GM19023 (cell line): ENCODE measurements at regions not wholly inside any gene's neighbourhood (a gene's known extent, or its start where the extent isn't known, plus 50 kb on each side); places are given as distances from the start of the nearest gene placed in this dataset.

Source experiments
- ATAC-seq: cut with Tn5 transposase; IDR thresholded peaks from one replicate; pipeline ENCODE4 v1.9.1; 2021; ENCODE audit warnings: mild to moderate bottlenecking, moderate library complexity; ENCODE audit not compliant: unreplicated experiment

DNA sequence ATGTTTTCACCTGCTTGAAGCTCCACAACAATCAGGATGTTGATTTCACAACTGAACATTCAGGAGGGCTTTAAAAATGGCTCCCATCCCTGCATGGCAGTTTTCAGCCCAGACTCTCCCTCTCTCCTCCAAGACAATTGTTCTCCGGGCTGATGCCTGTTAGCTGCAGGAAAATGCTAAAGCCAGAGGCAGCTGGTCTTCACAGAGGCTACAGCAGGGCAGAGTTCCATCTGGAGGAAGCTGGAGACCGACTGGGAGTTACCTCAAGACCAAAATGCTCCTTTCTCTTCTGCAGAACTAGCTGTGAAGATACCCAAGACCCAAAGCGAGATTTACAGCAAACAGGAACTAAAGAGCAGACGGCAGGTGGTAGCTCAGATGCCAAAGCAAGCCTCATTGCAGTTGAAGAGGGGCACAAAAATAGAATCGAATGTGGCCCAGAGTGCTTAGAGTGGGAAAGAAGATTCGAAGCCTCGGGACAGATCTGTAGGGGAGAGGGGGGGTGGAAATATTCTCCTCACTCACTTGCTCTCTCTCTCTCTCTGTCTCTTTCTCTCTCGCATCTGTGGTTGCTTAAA lies 423.6 kb downstream of the ZNF521 start:
- no peak for ATAC-seq

- no peak for ATAC-seq
Observed at GRCh38 chr18:24930478-24930877, 421.5 kb downstream of the ZNF521 start.

GRCh38 chr18:24930971-24931370 lies 421.0 kb downstream of the ZNF521 start:
- no peak for ATAC-seq

DNA sequence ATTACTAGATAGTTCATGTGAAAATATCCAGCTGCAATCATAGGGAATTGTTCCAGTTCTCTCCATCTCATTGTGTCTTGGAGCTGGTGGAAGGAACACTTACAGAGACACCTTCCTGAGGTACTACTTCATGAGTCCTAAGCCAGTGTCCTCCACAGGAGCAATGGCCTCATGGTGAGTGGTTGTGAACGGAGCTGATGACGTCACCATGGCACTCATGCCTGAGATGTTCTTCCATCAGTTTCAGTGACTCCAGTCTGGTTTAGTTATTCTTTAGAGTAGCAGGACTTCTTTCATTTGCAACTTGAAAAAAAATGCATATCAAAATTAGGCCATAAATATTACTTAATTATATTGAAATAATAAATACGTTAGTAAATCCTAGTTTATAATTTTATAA lies 418.6 kb downstream of the ZNF521 start:
- ATAC-seq, result no peak

GRCh38 chr18:24934258-24934932 lies 417.6 kb downstream of the ZNF521 start:
- no peak for ATAC-seq

GRCh38 chr18:24935008-24935407 lies 417.0 kb downstream of the ZNF521 start:
- ATAC-seq, result no peak

- ATAC-seq, result no peak
Observed at GRCh38 chr18:24935896-24936295, 416.1 kb downstream of the ZNF521 start.

- ATAC-seq, result no peak
Observed at GRCh38 chr18:24936691-24937090, 415.3 kb downstream of the ZNF521 start.

DNA sequence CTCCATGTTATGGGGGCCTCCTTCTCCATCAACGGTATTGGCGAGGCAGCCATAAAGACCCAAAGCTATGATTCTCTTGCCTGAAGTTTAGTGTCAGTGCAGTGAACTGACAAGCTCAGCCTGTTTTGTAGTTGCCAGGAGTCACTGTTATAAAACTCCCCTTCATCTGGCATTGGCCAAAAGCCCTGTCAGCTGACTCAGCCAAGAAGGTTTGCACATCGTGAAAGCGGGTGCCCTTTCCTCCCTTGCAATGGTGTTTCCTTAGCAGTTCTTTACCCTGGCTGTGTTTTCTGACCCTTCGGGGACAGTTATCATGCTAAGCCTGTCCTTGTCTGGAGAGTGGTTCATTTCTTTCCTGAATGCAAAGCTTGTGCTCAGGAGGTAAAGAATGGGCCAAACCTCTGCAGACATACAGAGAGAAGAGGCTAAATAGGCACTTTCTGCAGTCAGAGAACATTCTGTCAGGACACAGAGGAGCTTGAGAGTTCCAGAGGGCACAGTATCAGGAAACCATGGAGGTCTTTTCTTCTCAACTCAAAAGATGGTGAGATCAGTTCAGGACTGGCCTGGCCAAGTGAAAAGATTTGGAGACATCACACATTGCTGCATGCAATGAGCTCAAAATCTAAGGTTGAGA lies 414.2 kb downstream of the ZNF521 start:
- ATAC-seq, result no peak

- ATAC-seq, result no peak
Observed at GRCh38 chr18:24940416-24940815, 411.6 kb downstream of the ZNF521 start.

DNA sequence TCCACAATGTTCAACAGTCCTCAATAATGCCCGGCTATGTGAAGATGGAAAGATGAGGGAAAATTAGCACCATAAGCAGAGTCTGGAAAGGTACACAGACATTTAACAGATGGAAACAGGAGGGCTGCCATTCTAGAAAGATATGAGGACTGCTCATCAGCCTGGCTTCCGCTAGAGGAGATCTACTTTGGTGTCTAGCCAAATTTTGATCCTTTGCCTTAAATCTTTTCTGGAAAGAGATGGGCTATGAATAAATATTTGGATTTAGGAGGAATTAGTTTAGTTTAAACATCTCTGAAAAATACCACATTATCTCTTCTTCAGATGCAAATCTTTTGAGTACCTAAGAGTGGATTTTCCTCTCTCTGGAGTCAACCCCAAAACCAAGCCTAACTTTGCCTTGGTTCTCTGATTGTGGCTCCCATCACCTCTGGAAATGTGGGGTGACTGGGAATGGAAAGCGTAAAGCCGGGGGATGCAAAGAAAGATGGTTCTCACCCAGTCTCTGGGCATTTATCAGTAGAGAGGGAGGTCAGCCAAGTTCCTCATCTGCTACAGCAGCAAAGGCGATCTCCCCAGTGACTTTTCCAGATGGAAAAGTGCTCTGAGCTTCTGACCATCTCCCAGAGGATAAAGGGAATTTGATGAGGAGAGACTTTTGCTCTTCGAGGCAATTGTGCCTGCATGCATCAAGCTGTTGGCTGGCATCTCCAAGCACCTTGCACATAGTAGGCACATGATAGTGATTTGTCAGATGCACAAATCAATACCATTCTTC lies 410.6 kb downstream of the ZNF521 start:
- no peak for ATAC-seq

DNA sequence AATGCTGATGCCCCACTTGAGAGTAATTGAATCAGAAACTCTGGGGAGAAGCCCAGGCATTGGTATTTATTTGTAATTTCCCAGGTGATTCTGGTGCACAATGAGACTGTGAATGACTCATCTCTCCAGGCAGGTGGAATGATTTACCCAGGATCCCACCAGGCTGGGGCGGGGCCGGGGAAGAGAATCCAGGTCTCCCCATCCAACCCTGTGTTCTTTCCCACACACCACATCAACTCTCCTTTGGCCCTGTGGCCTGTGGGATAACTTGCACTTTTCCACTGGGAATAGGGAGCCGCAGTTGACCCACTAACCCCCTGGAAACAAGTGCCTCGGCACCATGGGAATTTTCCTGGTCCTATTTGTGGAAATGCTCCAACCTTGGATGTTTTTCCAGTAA lies 409.8 kb downstream of the ZNF521 start:
- no peak for ATAC-seq

GRCh38 chr18:24947521-24948305 lies 404.3 kb downstream of the ZNF521 start:
- no peak for ATAC-seq

- no peak for ATAC-seq
Observed at GRCh38 chr18:24949908-24950307, 402.1 kb downstream of the ZNF521 start.

- ATAC-seq, result no peak
Observed at GRCh38 chr18:24954341-24954740, 397.6 kb downstream of the ZNF521 start.

DNA sequence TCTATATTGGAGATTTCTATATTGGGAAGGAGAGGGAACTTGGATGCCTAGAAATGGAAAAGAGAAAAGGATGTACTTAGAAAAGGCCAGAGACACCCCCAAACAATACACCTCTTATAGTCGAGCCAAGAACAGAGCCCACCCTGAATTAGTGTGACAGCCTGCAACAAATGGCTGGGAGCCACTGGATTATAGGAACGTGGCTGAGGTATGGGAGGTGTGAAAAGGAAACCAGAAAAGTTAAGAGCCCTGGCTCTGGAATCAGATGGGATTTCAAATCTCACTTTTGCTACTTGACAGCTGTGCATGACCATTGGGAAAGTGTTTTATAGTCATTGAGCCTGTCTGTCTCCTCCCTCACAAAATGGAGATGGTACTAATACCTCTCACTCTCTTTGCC lies 394.0 kb downstream of the ZNF521 start:
- ATAC-seq, result no peak

- no peak for ATAC-seq
Observed at GRCh38 chr18:24959051-24959476, 392.9 kb downstream of the ZNF521 start.

DNA sequence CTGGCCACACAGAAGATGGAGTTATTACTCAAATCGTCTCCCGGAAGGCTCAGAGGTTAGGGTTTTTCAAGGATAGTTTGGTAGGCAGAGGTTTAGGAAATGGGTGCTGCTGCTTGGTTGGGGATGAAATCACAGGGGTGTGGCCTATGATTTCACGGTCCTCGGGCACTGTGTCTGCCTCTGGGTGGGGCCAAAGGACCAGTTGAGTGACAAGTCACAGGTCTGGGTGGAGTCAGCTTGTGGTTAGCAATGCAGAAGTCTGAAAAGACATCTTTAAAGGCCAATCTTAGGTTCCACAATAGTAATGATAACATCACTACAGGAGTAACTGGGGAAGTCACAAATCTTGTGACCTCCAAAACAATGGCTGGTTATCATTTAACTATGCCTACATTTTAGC lies 387.8 kb downstream of the ZNF521 start:
- peak; percentile 81 for ATAC-seq

GRCh38 chr18:24968238-24968775 lies 383.7 kb downstream of the ZNF521 start:
- ATAC-seq, result no peak

DNA sequence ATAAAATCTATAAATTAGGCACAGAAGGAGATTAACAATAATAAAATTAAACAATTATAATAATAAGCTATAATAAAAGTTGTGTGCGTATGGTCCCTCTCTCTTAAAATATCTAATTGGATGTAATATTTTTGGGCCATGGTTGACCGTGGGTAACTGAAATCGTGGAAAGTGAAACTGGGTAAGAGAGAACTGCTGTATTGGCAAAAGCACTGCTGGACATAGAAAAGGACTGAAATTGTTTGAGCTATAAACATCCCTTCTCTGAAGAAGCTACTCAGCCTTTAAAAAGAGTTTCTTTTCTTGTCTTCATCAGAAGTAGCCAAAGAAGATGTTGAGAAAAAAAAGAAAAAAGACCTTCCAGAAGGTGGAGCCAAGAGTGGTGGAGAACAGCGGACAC lies 379.4 kb downstream of the ZNF521 start:
- ATAC-seq, result no peak

DNA sequence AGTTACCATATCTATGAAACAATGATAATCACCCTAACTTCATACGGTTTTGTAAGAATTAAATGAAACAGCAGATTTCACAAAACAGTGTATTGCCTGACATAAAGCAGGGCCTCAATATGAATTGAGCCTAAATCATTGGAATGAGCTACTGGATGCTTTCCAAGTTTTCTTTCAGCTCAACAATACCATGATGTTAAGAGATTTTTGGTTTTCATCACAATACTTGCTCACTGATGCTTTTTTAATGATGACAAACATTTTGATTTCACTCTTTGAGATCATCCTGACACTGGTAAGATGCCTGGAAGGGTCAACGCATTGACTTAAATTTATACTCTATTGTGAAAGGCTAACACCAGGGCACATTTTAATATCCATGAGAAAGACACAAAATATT lies 377.5 kb downstream of the ZNF521 start:
- no peak for ATAC-seq
